ENCODE measurements at regions not wholly inside any gene's neighbourhood (a gene's known extent, or its start where the extent isn't known, plus 50 kb on each side); places are given as distances from the start of the nearest gene placed in this dataset.
A peak's percentile ranks its signal among the peaks of the same experiment; 100 is the strongest.

GRCh38 chr6:142500250-142500786, 198.5 kb downstream of the ADGRG6 start:
- no peak for DNase-seq

GRCh38 chr6:142501795-142502194, 200.0 kb downstream of the ADGRG6 start:
- DNase-seq, result no peak

- no peak for DNase-seq
Observed at GRCh38 chr6:142507065-142507464, 205.3 kb downstream of the ADGRG6 start.

- DNase-seq, result no peak
Observed at GRCh38 chr6:142510211-142510610, 208.4 kb downstream of the ADGRG6 start.

GRCh38 chr6:142518126-142518525, 216.3 kb downstream of the ADGRG6 start:
- no peak for DNase-seq

- no peak for DNase-seq
Observed at GRCh38 chr6:142518761-142519160, 217.0 kb downstream of the ADGRG6 start.

GRCh38 chr6:142521791-142522190, 220.0 kb downstream of the ADGRG6 start:
- DNase-seq, result no peak

- DNase-seq, result peak; percentile 6
Observed at GRCh38 chr6:142523515-142524375, 221.9 kb downstream of the ADGRG6 start.

GRCh38 chr6:142530566-142530965, 228.8 kb downstream of the ADGRG6 start:
- no peak for DNase-seq

- DNase-seq, result no peak
Observed at GRCh38 chr6:142531727-142532126, 229.9 kb downstream of the ADGRG6 start.

GRCh38 chr6:142534076-142534475, 232.3 kb downstream of the ADGRG6 start:
- no peak for DNase-seq

- DNase-seq, result no peak
Observed at GRCh38 chr6:142534484-142534883, 232.7 kb downstream of the ADGRG6 start.

GRCh38 chr6:142537612-142538478, 236.0 kb downstream of the ADGRG6 start:
- DNase-seq, result peak; percentile 9

- peak; percentile 73 for DNase-seq
Observed at GRCh38 chr6:142542704-142543233, 241.0 kb downstream of the ADGRG6 start.

GRCh38 chr6:142543606-142544005, 241.8 kb downstream of the ADGRG6 start:
- DNase-seq, result no peak

- no peak for DNase-seq
Observed at GRCh38 chr6:142544199-142544838, 242.5 kb downstream of the ADGRG6 start.

GRCh38 chr6:142545147-142545546, 243.3 kb downstream of the ADGRG6 start:
- no peak for DNase-seq

GRCh38 chr6:142548566-142548965, 246.8 kb downstream of the ADGRG6 start:
- DNase-seq, result no peak

GRCh38 chr6:142550310-142551063, 248.7 kb downstream of the ADGRG6 start:
- no peak for DNase-seq

- DNase-seq, result peak; percentile 13
Observed at GRCh38 chr6:142551274-142551811, 249.5 kb downstream of the ADGRG6 start.

- no peak for DNase-seq
Observed at GRCh38 chr6:142558786-142559185, 257.0 kb downstream of the ADGRG6 start.
